IPS-NIHi11 (cell line): ENCODE measurements at regions not wholly inside any gene's neighbourhood (a gene's known extent, or its start where the extent isn't known, plus 50 kb on each side); places are given as distances from the start of the nearest gene placed in this dataset.
"Not testable (repeated sequence)": the region's sequence is repeated elsewhere in the genome, so short reads cannot be mapped to it uniquely, and the experiment has no call there.

ENCODE experiments used
- DNase-seq: peaks from one replicate; pipeline ENCODE4 v3.0.0; 2012; ENCODE audit warnings: mixed read lengths, low spot score

GRCh38 chr5:97931829-97932228 lies 748.8 kb upstream of the RIOK2 start:
- no peak for DNase-seq

- DNase-seq, result no peak
These were observed 753.2 kb upstream of the RIOK2 start for GRCh38 chr5:97936231-97936630.

DNA sequence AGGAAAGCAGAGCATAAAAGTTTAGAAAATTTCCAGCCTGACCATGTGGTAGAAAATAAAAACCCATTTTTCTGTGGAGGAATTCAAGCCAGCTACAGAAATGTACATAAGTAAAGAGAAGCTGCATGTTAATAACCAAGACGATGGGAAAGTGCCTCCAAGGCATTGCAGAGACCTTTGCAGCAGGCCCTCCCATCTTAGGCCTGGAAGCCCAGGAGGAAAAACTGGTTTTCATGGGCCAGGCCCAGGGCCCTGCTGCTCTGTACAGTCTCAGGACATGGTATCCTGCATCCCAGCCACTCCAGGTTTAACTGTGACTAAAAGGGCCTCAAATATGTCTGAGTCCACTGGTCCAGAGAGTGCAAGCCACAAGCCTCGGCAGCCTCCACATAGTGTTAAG lies 754.8 kb upstream of the RIOK2 start:
- DNase-seq, result no peak

GRCh38 chr5:97943036-97943435 lies 760.0 kb upstream of the RIOK2 start:
- DNase-seq, result no peak

- DNase-seq, result no peak
These were observed 768.1 kb upstream of the RIOK2 start for GRCh38 chr5:97951139-97951538.

GRCh38 chr5:97955450-97955849 lies 772.4 kb upstream of the RIOK2 start:
- no peak for DNase-seq

GRCh38 chr5:97967292-97967691 lies 784.2 kb upstream of the RIOK2 start:
- DNase-seq, result no peak

DNA sequence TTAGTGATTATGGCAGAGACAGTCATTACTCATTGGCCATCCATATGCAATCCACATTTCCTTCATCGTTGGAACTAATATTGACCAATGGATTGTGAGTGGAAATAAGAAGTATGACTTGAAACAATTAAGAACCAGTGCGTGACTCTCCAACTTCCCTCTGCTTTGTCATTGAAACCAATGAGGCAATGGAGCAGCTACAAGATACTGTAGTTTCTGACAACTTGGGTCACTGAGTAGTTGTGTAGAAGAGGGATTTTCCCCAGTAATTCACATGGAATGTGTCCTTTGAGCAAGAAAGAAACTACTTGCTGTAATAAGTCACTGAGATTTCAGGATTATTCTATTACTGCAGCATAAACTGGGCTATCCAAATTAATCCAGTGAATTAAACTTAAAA lies 785.3 kb upstream of the RIOK2 start:
- no peak for DNase-seq

GRCh38 chr5:97979740-97980139 lies 793.7 kb upstream of the RGMB start:
- no peak for DNase-seq

DNA sequence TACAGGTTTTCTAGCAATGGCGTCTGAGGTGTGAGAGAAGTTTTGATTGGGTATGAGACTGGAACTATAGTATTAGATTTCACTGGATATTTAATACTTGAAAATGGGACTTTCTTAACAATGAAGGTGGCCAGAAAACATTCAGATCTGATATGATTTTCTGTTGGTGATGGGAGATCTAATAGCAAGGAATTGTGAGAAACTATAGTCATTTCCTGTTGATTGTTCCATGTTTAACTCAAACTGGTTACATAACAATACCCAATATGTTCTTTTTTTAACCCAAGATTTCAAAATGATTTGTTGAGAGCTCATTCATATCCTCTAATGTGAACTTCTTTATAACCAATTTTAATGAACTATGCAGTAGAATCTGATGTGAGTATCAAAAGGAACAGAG lies 793.2 kb upstream of the RGMB start:
- no peak for DNase-seq

DNA sequence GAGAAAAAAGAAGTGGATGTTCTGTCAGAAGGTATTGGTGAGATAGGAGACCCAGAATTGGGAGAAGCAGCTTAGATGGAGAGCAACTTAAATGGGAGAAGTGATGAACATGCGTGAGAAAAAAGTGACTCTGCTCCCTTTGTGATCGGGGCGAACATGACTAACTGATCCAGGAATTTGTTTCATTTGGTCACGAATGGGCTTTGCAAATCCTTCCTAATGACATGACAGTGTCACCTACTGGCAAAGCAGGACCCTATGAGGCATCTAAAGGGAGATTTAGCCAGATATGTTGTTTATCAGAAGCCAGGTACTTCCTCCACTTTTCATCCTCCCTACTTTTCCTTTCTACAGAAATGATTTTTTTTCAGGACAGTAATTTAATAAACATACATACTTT lies 787.4 kb upstream of the RGMB start:
- DNase-seq, result peak; percentile 8

- no peak for DNase-seq
These were observed 782.2 kb upstream of the RGMB start for GRCh38 chr5:97991236-97991635.

- no peak for DNase-seq
These were observed 774.5 kb upstream of the RGMB start for GRCh38 chr5:97998941-97999340.

DNA sequence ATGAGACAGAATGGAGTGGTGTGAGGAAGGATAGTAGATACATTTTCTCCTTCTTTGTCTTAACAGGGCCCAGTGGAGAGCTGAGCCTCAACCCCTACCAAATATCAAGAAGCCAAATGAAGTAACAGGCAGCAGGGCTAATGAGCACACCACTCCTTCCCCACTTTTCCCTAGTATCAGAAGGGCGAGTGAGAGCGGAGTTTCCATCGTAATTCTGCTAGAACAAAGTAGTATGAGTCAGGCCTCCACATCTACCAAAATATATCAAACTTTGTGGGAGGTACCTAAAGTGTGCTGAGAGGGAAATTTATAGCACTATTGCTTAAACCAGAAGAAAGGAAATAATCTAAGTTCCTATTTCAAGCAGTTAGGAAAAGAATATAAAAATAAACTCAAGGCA lies 769.0 kb upstream of the RGMB start:
- DNase-seq, result no peak

GRCh38 chr5:98016771-98017170 lies 756.7 kb upstream of the RGMB start:
- no peak for DNase-seq

GRCh38 chr5:98030273-98030672 lies 743.2 kb upstream of the RGMB start:
- not testable (repeated sequence) for DNase-seq

GRCh38 chr5:98031036-98031435 lies 742.4 kb upstream of the RGMB start:
- DNase-seq, result not testable (repeated sequence)

- DNase-seq, result no peak
These were observed 742.0 kb upstream of the RGMB start for GRCh38 chr5:98031496-98031895.

DNA sequence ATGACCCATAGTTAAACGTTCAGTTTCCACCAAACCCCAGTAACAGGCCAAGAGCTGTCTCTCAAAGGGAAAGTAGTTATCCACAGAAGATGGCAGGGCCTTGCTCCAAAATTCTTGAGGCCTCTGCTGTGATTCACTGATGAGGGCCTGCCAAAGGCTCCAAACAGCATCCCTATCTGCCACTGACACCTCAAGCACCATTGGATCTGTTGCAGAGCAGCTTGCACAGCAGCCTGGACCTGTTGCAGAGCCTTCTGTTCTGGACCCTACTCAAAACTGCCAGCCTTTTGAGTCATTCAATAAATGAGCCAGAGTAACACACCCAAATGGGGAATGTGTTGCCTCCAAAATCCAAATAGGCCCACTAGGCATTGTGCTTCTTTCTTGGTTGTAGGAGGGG lies 741.5 kb upstream of the RGMB start:
- DNase-seq, result no peak

DNA sequence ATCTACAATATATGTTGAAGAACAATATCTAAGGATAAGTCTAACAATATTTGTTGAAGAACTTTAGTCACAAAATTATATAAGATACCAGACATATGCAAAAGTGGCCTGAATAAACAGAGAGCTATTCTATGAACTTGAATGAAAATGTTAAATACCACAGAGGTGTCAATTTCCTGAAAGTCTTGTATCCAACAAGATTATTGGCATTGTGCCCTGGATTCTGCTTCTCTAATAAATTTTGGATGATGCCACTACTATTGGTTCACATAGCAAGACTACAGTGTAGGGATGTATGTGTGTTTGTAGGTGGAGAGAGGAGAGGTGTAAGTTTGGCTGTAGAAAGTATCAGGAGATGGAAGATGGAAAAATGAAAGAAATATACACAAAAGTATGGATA lies 731.8 kb upstream of the RGMB start:
- no peak for DNase-seq

DNA sequence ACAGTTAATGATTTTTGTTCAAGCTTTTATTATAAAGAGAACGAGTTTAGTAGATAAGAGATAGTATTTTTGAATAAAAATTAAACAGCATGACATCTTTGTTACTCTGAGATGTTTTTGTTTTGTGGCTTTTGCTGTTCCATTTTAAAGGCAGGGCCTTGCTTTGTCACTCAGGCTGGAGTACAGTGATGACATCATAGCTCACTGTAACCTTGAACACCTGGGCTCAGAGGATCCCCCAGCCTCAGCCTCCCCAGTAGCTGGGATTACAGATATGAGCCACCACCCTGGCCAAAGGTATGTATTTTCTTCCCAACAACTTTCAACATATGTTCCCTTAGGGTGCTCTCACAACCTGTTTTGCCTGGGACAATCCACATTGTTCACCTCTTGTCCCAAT lies 730.9 kb upstream of the RGMB start:
- DNase-seq, result no peak

- DNase-seq, result no peak
These were observed 730.5 kb upstream of the RGMB start for GRCh38 chr5:98042961-98043360.

DNA sequence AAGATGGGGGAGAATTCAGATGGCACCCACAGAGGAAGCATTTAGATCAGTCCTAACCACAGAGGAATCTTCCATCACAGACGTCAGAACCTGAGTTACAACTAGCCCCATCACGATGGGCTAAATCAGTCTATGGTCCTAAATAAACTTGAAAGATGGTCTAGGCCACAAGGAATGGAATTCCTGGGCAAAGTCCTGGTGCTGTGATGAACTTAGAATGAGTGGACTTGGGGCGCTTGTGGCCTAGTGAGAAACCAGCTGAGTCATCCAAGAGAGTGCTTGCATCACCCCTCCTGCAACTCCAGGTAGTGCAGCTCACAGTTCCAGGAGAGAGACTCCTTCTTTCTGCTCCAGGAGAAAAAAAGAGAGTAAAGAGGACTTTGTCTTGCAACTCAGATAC lies 722.9 kb upstream of the RGMB start:
- DNase-seq, result no peak

DNA sequence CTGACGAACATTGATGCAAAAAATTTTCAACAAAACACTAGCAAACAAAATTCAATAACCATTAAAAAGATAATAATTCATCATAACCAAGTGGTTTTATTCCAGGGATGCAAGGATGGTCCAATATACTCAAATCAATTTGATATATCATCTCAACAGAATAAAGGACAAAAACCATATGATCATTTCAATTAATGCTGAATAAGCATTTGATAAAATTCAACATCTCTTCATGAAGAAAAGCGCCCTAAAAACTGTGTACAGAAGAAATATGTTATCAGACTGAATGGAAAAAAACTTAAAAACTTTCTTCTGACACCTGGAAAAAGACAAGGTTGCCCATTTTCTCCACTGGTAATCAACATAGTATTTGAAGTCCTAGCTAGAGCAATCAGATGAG lies 720.3 kb upstream of the RGMB start:
- no peak for DNase-seq

DNA sequence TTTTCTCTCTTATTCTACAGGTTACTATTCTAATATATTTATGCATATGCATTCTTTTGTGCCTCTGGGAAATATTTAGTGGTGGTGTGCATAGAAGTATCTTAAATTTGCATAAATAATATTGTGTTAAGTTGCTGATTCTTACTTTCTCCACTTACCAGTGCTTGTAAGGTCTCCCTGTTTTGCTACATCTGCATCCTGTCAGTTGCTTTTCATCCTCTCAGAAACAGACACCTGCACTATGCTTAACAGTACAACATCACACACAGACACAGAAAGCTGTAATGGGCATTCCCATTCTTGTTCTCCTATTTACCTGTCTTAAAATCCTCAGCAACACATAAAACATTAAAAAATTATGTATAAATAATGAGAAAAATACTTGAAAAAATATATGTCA lies 713.3 kb upstream of the RGMB start:
- DNase-seq, result no peak
